OCI-LY7 (cell line): ENCODE measurements at regions not wholly inside any gene's neighbourhood (a gene's known extent, or its start where the extent isn't known, plus 50 kb on each side); places are given as distances from the start of the nearest gene placed in this dataset.

Experiments
- BruUV-seq: library from RNA; stranded (reverse); fragments of 400-500 nt; replicated peaks from 2 replicates; lab custom pipeline; 2021; lab: Mats Ljungman, UMichigan
- CTCF ChIA-PET: fragments of 300-600 bp; sonication (Branson Sonifier 250); formaldehyde crosslinking; loops from one replicate; lab custom pipeline; 2022; ENCODE audit warnings: antibody characterized with exemption; ENCODE audit not compliant: unreplicated experiment; lab: Charles Lee
- POLR2A ChIA-PET: fragments of 300-600 bp; sonication (Branson Sonifier 250); formaldehyde crosslinking; loops from one replicate; lab custom pipeline; 2022; ENCODE audit warnings: antibody characterized with exemption; lab: Charles Lee
- DNase-seq: peaks from one replicate; pipeline ENCODE4 v3.0.0-alpha.2; 2015; ENCODE audit warnings: low spot score
- H2AFZ ChIP-seq: fragments of 200-600 bp; sonication (generic), shearing (Covaris generic); 2 replicates; pipeline ENCODE4 v1.6.1; 2014; ENCODE audit warnings: mild to moderate bottlenecking, antibody characterized with exemption, low read length, moderate library complexity
- H3K27ac ChIP-seq: fragments of 200-600 bp; sonication (generic); 2 replicates; pipeline ENCODE4 v1.5.1; 2014; ENCODE audit warnings: mixed run types, low read depth, mild to moderate bottlenecking, moderate library complexity, low read length, inconsistent platforms; ENCODE audit not compliant: poor library complexity, severe bottlenecking
- H3K36me3 ChIP-seq: fragments of 200-600 bp; sonication (generic); 2 replicates; pipeline ENCODE4 v1.6.1; 2014; ENCODE audit warnings: mild to moderate bottlenecking, antibody characterized with exemption, low read length, moderate library complexity, mixed read lengths; ENCODE audit not compliant: insufficient read depth
- H3K4me1 ChIP-seq: fragments of 200-600 bp; sonication (generic); 2 replicates; pipeline ENCODE4 v1.5.1; 2014; ENCODE audit warnings: mild to moderate bottlenecking, low read length; ENCODE audit not compliant: insufficient read depth, poor library complexity, severe bottlenecking
- H3K4me2 ChIP-seq: fragments of 200-600 bp; sonication (generic); 2 replicates; pipeline ENCODE4 v1.6.1; 2014; ENCODE audit warnings: mild to moderate bottlenecking, low read length
- H3K4me3 ChIP-seq: fragments of 200-600 bp; sonication (generic); 2 replicates; pipeline ENCODE4 v1.5.1; 2014; ENCODE audit warnings: mild to moderate bottlenecking, low read depth, low read length; ENCODE audit not compliant: poor library complexity, severe bottlenecking
- H3K79me2 ChIP-seq: fragments of 200-600 bp; sonication (generic); 2 replicates; pipeline ENCODE4 v1.6.1; 2016; ENCODE audit warnings: low read depth, mild to moderate bottlenecking, low read length, moderate library complexity, mixed read lengths; ENCODE audit not compliant: insufficient read depth
- H3K9me2 ChIP-seq: fragments of 200-600 bp; sonication (generic); 2 replicates; pipeline ENCODE4 v1.6.1; 2016; ENCODE audit warnings: mild to moderate bottlenecking, low read length, mixed read lengths; ENCODE audit not compliant: insufficient read depth
- H3K9me3 ChIP-seq: fragments of 200-600 bp; sonication (generic); 2 replicates; pipeline ENCODE4 v1.6.1; 2014; ENCODE audit warnings: mild to moderate bottlenecking, mixed run types, low read length, mixed read lengths
- H4K20me1 ChIP-seq: fragments of 200-600 bp; sonication (generic); 2 replicates; pipeline ENCODE4 v1.6.1; 2014; ENCODE audit warnings: mild to moderate bottlenecking, antibody characterized with exemption, low read length, moderate library complexity, mixed read lengths; ENCODE audit not compliant: insufficient read depth
- CTCF ChIP-seq: fragments of 200-600 bp; sonication (generic); conservative IDR thresholded peaks from 2 replicates; pipeline ENCODE4 v1.5.1; 2014; ENCODE audit warnings: mild to moderate bottlenecking, antibody characterized with exemption, low read length, moderate library complexity, mixed read lengths
- EZH2phosphoT487 ChIP-seq: fragments of 200-600 bp; sonication (generic); IDR thresholded peaks from 2 replicates; pipeline ENCODE4 v1.6.1; 2018; ENCODE audit warnings: low read depth, borderline replicate concordance, mild to moderate bottlenecking, mixed run types, antibody characterized with exemption, low read length, moderate library complexity, mixed read lengths
- intact Hi-C: fragments of 100-400 bp; cut with micrococcal nuclease; formaldehyde crosslinking; loops from one replicate; pipeline ENCODE4 v1.10.0; 2022; ENCODE audit not compliant: unreplicated experiment

- no peak overlapping the region for H2AFZ ChIP-seq
- H3K79me2 ChIP-seq = no peaks in the 10 kb centered on the region
- no peaks in the 10 kb centered on the region for H3K9me3 ChIP-seq
- no peak overlapping the region for H3K4me2 ChIP-seq
- H3K27ac ChIP-seq = no peak overlapping the region
- H3K9me2 ChIP-seq = no peaks in the 10 kb centered on the region
- POLR2A ChIA-PET = interaction anchor here (1.2 kb wide), 1 partner anchor 11 kb away, joined by 3 read pairs; no protein-coding TSS in a partner anchor
- CTCF ChIA-PET = no interaction called here
- intact Hi-C loops = no loop called here
- BruUV-seq = no TSS peak
- DNase-seq = no peak
- H4K20me1 ChIP-seq = no peaks in the 10 kb centered on the region
- H3K4me1 ChIP-seq = no peaks in the 10 kb centered on the region
- no peaks in the 10 kb centered on the region for H3K36me3 ChIP-seq
- H3K4me3 ChIP-seq = no peak overlapping the region
- TF ChIP-seq CTCF (no peak), EZH2phosphoT487 (no peak)
These were observed 327.2 kb downstream of the LMO7 start for GRCh38 chr13:75963302-75963701.

GRCh38 chr13:75961911-75962310 lies 325.8 kb downstream of the LMO7 start:
- ChIA-PET CTCF (no interaction called here), POLR2A (interaction anchor here (1.2 kb wide), 1 partner anchor 432 kb away, joined by 3 read pairs; no protein-coding TSS in a partner anchor)
- no TSS peak for BruUV-seq
- H2AFZ ChIP-seq = no peak overlapping the region
- H3K9me3 ChIP-seq = no peaks in the 10 kb centered on the region
- H3K9me2 ChIP-seq = no peaks in the 10 kb centered on the region
- no peaks in the 10 kb centered on the region for H3K4me1 ChIP-seq
- intact Hi-C loops = no loop called here
- TF ChIP-seq CTCF (no peak), EZH2phosphoT487 (no peak)
- H3K4me2 ChIP-seq = no peak overlapping the region
- no peaks in the 10 kb centered on the region for H3K36me3 ChIP-seq
- DNase-seq = no peak
- no peak overlapping the region for H3K4me3 ChIP-seq
- no peaks in the 10 kb centered on the region for H4K20me1 ChIP-seq
- H3K27ac ChIP-seq = no peak overlapping the region
- no peaks in the 10 kb centered on the region for H3K79me2 ChIP-seq

- Histone ChIP-seq H3K27ac (no peak overlapping the region), H3K36me3 (no peaks in the 10 kb centered on the region), H3K79me2 (no peaks in the 10 kb centered on the region), H4K20me1 (no peaks in the 10 kb centered on the region), H3K4me2 (no peak overlapping the region), H3K9me2 (no peaks in the 10 kb centered on the region), H3K4me3 (no peak overlapping the region), H3K4me1 (no peaks in the 10 kb centered on the region), H2AFZ (no peak overlapping the region), H3K9me3 (no peaks in the 10 kb centered on the region)
- ChIA-PET CTCF (no interaction called here), POLR2A (interaction anchor here (0.5 kb wide), 1 partner anchor 20 kb away, joined by 3 read pairs; no protein-coding TSS in a partner anchor)
- intact Hi-C loops = no loop called here
- TF ChIP-seq CTCF (no peak), EZH2phosphoT487 (no peak)
- BruUV-seq = no TSS peak
- DNase-seq = no peak
These were observed 324.4 kb downstream of the LMO7 start for GRCh38 chr13:75960538-75960994.
